ENCODE measurements at regions not wholly inside any gene's neighbourhood (a gene's known extent, or its start where the extent isn't known, plus 50 kb on each side); places are given as distances from the start of the nearest gene placed in this dataset.

GRCh38 chrX:34565981-34566380 lies 91.1 kb downstream of the TMEM47 start:
- TF ChIP-seq MXI1 (IDR thresholded peaks at IDR 0.05; ENCODE audit: low read depth, low read length) (no peak), CTCF (IDR thresholded peaks at IDR 0.05) (no peak)

All from SK-N-SH (cell line).